Stimulated activated CD4-positive, alpha-beta T cell treated with anti-CD3 and anti-CD28 coated beads, Interleukin-2, amount 100 ng/mL, for 48 hours (primary cell): ENCODE measurements at regions not wholly inside any gene's neighbourhood (a gene's known extent, or its start where the extent isn't known, plus 50 kb on each side); places are given as distances from the start of the nearest gene placed in this dataset.
"Not testable (repeated sequence)": the region's sequence is repeated elsewhere in the genome, so short reads cannot be mapped to it uniquely, and the experiment has no call there.

Experiments
- DNase-seq, 2 donors: peaks; one replicate each; pipeline ENCODE4 v3.0.0-alpha.2; 2020

GRCh38 chr18:28281400-28281799 is 104.5 kb upstream of the CDH2 start:
- DNase-seq, result no peak

- no peak for DNase-seq
Measured at GRCh38 chr18:28269750-28270149, 92.8 kb upstream of the CDH2 start.

DNA sequence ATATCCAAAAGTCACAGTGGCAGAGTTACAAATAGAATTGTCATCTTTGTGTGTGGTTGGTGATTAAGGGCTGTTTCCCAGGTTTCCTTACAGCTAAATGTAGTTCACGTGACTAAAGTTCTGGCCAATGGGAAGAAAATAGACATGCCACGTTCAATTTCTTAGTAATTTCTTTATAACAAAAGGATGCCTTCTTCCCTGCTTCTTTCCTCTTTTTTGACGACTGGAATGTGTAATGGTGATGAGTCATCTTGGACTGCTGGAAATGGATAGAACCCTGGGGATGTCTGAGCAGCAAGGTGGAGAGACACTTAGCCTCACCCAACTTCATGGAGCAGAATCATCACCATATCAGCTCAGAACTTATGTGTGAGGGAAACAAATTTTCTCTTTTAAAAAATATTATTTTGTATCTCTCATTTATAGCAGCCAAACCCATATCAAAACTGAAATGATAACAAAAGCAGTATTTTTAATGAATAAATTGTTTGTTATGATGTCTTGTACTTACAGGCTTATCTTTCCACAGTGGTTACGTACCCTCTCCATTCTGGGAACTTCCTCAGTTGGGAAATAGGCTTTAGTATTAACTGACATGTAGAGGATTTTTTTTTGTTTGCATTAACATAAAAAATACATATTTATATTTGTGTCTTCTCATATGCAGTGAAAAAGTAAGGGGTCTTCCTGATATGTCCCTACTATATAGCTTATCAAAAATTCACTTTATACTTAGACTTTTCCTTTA is 91.1 kb upstream of the CDH2 start:
- DNase-seq, result no peak

DNA sequence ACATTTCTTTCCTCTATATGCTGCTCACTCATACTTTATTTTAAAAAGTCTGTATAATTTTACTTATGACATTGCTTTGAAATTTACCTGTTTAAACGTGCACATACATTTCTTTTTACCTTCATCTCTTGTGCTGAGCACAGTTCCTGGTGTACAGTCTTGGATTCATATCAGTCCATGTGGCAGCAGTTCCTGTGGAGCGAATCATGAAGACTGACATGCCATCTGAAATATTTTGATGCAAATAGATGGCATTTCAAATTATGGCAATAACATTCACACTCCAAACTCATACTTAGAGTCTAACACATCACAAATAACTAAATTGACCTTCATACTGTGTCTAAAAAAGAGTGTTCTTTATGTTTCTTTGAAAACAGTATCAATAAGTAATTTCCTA is 90.3 kb upstream of the CDH2 start:
- no peak for DNase-seq

- DNase-seq, result no peak
Measured at GRCh38 chr18:28256166-28256565, 79.2 kb upstream of the CDH2 start.

DNA sequence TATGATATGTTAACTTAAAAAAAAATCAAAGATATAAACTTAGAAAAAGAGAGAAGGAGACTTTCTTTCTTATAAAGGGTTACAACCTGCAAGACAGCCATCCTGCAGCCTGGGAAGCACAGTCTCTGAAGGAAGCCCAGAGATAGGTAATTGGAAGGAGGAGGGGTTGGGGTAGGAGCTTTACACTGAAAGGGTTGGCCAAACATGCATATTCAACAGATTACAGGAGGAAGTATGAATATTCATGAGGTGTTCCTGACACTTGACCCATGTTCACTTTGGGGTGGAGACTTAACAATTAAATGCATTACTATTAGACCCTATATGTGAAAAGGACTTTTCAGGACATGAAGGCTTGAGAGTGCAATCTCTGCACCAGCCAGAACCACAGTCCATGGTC is 71.7 kb upstream of the CDH2 start:
- DNase-seq, result no peak

- DNase-seq, result not testable (repeated sequence)
Measured at GRCh38 chr18:28240626-28241025, 63.7 kb upstream of the CDH2 start.

DNA sequence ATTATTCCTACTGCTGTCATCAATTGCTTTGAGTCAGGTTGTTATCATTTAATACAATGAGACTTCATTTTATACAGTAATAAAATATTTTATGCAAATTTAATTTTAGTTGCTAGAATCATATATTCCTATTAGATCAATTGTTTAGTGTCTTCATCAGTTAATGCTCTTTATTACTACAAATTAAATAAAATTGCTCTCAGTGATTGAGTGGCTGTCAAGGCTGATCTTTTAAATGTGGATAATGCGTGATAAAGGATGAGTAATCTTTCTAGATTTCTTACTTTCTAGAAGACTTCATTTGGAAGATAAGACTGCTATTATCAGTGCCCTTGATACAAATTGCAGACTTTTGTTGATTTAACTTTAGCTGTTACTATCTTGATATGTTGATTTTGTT is 59.6 kb upstream of the CDH2 start:
- DNase-seq, result no peak
